T-helper 2 cell (primary cell): ENCODE measurements at regions not wholly inside any gene's neighbourhood (a gene's known extent, or its start where the extent isn't known, plus 50 kb on each side); places are given as distances from the start of the nearest gene placed in this dataset.

ENCODE experiments used
- DNase-seq, 5 experiments: peaks; one replicate each; pipeline versions ENCODE4 v3.0.0 to v3.0.0-alpha.2; 2012 to 2022

GRCh38 chr1:5765997-5766913, 226.0 kb downstream of the NPHP4 start:
- DNase-seq = no peak

- no peak for DNase-seq
Observed at GRCh38 chr1:5765483-5765882, 226.7 kb downstream of the NPHP4 start.

- no peak for DNase-seq
Observed at GRCh38 chr1:5764959-5765358, 227.3 kb downstream of the NPHP4 start.

- DNase-seq = no peak
Observed at GRCh38 chr1:5764464-5764863, 227.8 kb downstream of the NPHP4 start.

- DNase-seq = no peak
Observed at GRCh38 chr1:5763696-5764370, 228.4 kb downstream of the NPHP4 start.

GRCh38 chr1:5758859-5759578, 233.2 kb downstream of the NPHP4 start:
- no peak for DNase-seq

GRCh38 chr1:5758000-5758858, 234.0 kb downstream of the NPHP4 start:
- no peak for DNase-seq

GRCh38 chr1:5757187-5757805, 234.9 kb downstream of the NPHP4 start:
- no peak for DNase-seq

GRCh38 chr1:5756434-5757186, 235.6 kb downstream of the NPHP4 start:
- no peak for DNase-seq

GRCh38 chr1:5755552-5756125, 236.6 kb downstream of the NPHP4 start:
- DNase-seq = no peak

- no peak for DNase-seq
Observed at GRCh38 chr1:5754817-5755551, 237.2 kb downstream of the NPHP4 start.

GRCh38 chr1:5753549-5754421, 238.4 kb downstream of the NPHP4 start:
- DNase-seq = no peak

GRCh38 chr1:5752746-5753548, 239.3 kb downstream of the NPHP4 start:
- no peak for DNase-seq

GRCh38 chr1:5751833-5752745, 240.1 kb downstream of the NPHP4 start:
- DNase-seq = no peak

GRCh38 chr1:5751163-5751540, 241.1 kb downstream of the NPHP4 start:
- no peak for DNase-seq

- DNase-seq = no peak
Observed at GRCh38 chr1:5750186-5751162, 241.8 kb downstream of the NPHP4 start.
